GM19043 (cell line): ENCODE measurements at regions not wholly inside any gene's neighbourhood (a gene's known extent, or its start where the extent isn't known, plus 50 kb on each side); places are given as distances from the start of the nearest gene placed in this dataset.

Experiments used
- ATAC-seq: cut with Tn5 transposase; IDR thresholded peaks from one replicate; pipeline ENCODE4 v1.9.1; 2021; ENCODE audit warnings: low read depth; ENCODE audit not compliant: unreplicated experiment

DNA sequence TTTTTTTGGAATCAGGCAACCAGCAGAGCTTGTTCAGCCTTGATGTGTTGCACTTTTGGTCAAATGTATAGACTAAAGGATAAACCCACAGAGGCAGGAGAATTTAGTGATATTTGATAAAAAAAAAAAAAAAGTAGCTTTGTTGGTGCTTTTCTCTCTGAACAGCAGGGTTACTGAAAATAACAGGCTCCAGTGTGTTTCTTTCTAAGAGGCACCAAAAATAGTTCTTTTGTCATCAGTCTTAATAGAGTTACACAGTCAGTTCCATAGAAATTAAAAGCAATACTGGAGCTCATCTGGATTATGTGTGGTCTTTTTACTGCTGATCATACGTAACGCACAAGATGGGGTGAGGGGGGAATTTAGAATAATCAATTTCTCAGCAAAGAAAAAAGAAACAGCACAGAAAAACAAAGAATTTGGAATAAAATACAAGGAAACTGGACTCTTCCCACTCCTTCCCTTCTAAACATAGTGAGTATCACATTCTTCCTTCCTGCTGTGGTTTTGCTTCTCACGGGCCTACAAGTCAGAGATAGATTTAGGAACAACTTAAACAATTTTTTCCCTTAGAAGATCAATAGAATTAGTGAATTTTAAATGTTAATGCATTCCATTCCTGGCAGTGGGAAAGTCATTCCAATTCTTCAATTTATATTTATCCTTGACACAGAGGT, 178.8 kb upstream of the AKR1E2 start:
- ATAC-seq, result no peak

DNA sequence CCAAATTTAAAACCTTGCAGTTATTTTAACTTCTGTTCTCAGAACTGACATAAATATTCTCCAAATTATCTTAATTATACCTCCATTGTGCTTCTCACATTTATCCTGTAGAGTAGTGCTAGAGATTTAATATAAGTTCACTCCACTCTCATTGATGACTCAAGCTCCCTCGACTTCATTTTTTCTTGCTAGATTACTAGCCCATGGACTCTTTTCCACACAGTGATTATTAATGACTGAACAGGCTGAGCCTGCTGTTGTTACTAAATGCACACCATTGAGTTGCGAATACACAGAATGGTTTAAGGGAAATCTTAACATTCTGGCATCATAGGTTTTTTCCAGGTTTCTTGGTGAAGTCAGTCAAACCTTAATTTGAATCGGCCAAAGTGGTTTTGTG, 179.5 kb upstream of the AKR1E2 start:
- no peak for ATAC-seq

DNA sequence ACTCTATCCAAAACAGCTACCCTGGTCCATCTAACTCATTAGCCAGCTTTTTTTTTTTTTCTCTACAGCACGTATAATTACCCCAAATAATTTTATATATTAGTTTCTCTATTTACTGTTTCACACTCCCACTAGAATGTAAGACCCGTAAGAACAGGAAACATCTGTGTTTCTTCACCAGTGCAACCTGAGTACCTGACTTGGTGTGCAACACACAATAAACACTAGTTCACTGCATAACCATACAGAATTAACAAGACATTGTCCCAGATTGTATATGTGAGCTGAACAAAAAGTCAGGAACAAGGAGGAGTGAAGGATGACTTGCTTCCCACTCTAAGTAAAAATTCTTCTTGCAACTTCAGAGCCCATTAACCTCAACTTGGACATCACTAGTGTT, 180.2 kb upstream of the AKR1E2 start:
- ATAC-seq, result no peak

DNA sequence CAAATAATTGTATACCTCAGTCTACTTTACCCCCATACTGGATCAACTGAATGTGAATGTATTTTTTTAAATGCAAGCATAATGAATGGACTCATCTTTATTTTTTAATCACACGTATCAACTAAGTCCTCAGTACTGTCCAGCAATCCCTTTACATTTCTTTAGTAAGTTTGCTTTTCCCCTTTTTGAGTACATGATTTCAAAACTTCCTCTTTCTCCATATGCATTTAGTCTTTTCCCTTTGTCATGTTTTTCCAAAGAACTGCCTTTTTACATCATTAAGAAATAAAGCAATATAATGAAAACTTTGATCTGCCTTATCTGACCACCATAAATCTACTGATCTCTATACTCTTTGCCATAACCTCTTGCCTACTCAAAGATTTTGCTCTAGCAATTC, 182.5 kb upstream of the AKR1E2 start:
- ATAC-seq, result no peak

DNA sequence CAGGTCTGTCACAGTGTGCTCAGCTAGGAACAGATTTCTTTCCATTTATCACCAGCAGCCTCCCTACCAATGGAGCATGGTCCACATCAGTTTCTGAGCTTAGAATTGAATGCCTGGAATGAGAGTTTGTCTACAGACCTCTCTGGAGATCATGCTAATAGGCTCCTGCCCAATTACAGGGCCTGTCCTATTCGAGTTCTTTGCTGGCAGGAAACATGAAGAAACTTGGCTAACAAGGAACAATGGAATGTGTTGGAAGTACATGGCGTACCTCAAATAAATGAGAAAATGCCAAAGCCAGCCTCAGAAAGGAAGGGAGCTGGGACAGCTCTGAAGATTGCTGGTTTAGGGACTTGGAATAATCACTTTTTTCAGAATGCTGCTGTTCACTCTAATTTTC, 186.0 kb upstream of the AKR1E2 start:
- ATAC-seq, result no peak

DNA sequence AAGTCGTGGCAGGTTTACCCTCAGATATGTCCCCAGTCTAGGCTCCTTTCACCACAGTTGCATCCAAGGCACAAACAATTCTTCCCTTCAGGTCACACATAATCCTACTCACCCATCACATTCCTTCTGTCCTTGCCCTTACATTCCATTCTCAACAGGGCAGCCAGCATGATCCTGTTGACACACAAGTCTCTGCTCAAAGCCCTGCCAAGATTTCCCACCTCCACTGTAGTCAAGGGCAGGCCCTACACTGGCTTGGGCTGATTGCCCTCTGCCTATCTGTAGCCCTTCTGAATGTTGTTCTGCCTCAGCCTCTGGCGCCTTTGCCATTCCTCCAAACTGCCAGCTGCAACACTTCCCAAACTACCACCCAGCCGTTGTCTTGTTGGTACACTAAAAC, 187.9 kb upstream of the AKR1E2 start:
- ATAC-seq, result no peak

DNA sequence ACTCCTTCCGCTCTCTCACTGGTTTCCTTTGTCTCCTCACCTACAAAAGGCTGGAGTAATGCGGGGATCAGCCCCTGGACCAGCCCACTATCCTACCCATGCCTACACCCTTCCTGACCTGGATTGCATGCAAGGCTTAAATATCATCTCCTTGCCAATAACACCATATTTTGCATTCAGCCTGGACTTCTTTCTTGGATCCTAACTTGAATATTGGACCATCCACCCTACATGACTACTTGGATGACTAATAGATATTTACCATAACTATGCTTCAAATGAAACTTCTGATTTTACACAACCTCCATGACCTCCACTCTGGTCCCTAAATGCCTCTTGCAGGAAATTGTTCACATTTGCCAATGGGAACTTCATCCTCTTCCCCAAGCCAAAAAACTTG, 188.3 kb upstream of the AKR1E2 start:
- ATAC-seq, result no peak

DNA sequence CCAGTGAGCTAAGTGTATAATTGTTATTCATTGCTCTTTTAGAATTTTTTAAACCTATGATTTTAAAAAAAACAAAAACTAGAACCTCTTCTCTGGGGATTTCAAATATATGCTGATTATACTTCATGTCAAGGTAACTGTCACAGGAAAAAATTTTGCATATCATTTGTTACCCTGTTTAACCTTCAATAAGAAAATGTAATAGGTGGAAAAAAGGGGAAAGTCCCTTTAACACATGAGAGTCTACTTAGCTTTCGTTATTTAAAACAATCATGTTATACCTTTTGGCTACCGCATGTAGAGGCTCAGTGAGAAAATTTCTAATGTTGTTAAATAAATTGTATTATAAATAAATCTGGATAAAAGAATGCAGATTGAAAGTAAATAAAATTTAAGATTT, 190.1 kb upstream of the AKR1E2 start:
- no peak for ATAC-seq

DNA sequence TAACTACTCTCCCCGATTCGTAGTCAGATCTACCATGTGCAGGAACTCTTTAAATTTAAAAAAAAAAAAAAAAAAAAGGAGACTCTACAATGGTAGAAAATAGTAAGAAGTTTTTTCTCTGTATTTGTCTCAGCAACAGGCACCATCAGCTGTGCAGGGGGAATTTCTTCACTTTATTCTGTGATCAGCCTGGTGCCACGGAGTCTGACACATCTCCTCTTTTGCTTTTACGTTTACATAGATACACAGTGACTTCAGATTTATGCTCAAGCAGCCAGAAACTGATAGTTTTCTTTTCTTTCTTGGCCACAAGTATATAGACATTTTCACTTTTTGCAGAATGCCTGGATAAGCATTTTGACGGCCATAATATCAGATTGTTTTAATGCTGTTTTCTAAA, 190.6 kb upstream of the AKR1E2 start:
- no peak for ATAC-seq

DNA sequence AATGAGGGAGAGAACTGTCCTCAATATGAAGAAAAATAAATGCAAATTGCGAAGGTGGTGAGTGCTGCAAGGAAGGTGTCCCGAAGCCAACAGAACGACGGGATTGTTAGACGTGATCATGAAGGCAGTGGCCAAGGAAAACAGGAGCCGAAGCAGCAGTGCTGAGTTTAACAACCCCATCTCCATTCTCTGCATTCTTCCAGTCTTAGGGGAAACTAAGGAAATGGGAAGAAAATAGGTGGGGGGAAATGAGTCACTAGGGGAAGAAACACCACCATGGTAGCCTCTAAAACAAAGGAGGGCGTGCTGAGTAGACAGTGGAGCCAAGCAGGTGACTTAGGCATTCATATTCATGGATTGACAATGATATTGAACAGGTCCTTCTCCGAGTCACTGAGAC, 192.2 kb upstream of the AKR1E2 start:
- no peak for ATAC-seq

DNA sequence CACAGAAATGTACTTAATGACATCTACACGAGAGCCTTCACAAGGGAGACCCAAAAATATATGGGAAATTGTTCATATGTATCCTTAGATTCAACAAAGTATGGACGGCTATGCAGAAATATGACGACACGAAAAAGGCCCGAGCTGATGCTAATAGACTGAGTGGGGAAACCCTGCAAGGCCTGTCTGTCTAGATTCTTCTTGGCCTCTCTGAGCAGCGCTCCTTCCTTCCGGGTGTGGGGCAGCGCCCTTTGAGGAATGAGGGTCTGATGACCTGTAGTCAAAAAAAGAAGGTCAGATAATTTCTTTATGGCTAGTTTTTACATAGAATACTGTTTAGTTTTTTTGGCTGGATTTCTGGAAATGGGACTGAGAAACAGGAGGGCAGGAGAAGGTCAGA, 192.8 kb upstream of the AKR1E2 start:
- no peak for ATAC-seq

DNA sequence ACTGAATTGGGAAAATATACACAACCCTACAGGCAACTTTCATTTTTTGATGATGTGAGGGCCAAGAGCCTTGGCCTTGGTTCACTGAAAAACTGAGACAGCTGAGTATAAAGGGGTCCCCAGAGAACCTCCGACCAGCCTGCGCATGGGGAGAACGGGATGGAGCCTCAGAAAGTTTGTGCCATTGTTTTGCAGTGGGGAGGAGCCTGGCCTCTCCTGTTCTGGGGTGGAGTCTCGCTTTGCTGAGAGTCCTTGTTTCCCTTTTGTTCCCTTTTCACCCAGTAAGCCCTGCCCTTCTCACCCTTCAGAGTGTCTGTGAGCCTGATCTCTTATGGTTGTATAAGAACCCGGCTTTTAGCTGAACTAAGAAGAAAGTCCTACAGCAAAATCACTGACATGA, 193.2 kb upstream of the AKR1E2 start:
- ATAC-seq, result no peak

DNA sequence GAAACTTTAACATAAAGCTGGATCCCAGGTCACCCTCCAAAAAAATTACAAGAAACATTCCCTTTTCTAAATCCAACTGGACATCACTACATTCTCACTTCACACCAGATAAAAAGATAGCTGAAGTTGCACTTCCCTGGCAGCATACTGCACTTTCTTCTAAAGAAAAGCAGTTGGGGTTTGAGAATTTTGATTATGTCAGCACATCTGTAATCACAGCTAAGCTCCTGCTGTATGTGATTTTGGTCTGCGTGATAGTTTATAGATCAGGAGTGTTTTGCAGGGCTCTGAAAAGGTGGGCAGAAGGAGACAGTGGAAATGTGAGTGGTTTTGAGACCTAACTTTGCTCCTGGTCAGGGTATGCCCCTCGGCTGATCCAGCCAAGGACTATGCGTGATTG, 199.1 kb upstream of the AKR1E2 start:
- no peak for ATAC-seq

DNA sequence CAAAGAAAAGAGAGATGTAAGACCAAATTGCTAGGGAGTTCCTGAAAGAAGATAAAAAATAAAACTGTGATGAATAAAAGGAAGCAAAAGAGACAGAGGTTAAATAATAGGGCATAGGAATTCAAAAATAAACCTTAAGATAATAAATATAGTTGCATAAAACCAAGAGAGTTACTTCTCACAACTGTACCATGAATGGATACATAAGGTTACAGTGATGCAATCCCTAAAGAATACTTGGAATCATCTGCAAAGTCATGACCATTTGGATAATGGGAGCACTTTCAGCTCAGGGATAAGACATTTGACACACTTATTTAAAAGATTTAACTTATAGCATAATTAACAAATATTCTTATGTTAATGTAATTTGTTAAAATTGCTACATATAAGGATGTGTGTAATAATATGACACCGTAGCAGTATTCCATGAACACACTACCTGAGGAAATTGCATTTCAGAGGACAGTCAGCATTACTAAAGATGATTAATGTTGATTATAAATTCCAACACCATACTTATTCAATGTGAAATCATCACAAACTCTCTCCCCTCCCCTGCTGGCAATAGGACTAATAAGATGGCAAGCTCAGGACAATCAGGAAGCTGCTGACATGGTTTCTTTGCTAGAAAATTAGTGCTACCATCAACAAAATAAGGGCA, 202.1 kb upstream of the AKR1E2 start:
- no peak for ATAC-seq

DNA sequence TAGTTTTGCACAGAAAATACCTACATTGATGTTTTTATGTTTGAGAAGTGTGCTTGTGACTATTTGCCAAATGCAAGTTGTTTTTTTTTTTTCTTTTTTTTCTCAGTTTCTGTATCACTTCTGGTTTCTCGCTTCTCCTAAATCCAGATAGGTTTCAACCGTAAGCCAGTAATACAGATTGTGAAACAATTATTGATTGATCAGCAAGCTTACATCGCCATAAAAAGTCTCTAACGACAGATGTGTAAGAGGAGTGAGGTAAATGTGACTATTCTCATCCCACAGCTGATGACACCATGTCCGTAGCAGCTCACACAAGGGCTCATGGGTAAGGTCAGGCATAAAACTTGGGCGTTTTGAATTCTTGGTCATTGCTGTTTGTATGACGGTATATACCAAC, 202.8 kb upstream of the AKR1E2 start:
- no peak for ATAC-seq

DNA sequence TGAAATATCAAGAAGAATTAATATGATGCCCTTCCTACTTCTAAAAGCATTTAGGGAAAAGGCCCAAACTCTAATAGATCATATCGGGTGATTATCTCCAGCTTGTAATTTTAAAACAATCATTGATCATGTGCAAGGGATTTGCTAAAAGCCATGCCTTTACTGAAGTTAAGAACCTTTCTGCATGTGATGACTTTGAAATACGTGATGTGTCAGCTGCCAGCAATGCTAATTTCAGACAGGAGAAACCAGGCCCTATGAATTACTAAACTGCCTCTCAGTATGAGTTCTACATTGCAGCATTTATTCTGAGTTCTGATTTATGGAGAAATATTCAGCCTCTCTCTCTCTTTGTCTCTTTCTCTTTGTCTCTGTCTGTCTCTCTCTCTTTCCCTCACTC, 203.6 kb upstream of the AKR1E2 start:
- ATAC-seq, result no peak

DNA sequence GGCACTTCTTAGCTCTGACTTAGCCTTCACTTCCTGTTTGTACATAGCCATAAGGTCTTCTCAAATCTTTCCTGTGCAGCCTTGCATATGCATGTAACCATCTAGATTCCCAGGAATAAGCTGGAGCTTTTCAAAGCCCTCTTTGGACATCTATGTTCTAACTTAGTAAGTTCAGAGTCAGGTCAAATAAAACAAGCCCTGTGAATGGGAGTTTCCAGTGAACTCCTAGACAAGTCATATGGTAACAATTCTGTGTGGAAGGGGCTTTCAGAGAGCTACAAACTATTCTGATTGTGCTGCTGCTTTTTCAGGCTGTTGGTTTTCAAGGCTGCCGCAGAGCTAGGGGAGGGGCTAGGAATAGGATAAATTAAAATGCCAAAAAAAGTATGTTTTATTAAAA, 208.4 kb upstream of the AKR1E2 start:
- no peak for ATAC-seq

DNA sequence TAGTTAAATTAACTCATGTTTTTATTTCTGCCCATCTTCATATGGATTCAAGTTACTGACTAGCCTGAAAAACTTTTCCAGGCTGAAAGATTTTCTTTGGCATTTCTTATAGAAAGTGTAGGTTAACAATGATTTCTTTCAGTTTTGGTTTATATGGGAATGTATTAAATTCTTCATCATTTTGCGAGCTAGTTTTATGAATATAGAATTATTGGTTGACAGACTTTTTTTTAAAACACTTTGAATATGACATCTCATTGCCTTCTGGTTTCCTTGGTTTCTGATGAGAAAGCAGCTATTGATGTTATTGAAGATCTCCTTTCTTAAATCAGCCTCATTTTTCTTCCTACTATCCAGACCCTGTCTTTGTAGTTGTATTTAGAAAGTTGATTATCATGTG, 211.0 kb upstream of the AKR1E2 start:
- no peak for ATAC-seq

DNA sequence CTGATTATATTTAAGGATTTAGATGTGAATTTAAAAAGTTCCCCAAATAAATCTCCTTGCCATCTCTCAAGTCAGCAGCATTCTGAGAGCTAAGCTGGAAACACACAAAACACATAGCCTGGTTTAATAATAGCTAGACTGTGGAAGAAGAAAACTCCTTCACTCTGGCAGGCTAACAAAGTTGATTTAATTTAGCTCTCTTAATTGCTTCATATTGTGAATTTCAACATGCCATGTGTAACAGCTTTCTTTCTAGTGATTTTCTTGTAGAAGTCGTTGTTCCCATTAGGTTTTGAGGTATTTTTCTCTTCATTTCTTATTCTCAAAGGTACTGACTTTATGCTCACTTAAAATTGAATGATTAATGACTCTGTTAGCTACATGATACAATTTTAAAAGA, 216.8 kb upstream of the AKR1E2 start:
- no peak for ATAC-seq

DNA sequence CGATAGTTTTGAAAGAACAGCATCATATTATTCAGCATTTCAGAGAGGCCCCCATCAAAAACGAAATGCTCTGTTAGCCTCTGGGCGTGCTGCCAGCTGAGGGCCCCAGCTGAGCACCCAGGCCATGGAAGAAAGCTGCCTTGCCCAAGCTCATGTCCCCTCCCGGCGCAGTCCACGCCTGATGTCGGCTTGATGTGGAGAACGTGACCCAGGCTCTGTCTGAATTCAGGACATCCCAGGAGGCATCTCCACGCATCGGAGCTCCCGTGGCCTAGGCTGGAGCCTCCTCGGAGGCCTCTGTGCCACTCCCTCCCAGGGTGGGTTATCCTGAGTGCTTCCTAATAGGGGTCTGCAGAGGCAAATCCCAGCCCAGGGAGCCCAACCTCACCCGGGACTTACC, 218.3 kb upstream of the AKR1E2 start:
- no peak for ATAC-seq

DNA sequence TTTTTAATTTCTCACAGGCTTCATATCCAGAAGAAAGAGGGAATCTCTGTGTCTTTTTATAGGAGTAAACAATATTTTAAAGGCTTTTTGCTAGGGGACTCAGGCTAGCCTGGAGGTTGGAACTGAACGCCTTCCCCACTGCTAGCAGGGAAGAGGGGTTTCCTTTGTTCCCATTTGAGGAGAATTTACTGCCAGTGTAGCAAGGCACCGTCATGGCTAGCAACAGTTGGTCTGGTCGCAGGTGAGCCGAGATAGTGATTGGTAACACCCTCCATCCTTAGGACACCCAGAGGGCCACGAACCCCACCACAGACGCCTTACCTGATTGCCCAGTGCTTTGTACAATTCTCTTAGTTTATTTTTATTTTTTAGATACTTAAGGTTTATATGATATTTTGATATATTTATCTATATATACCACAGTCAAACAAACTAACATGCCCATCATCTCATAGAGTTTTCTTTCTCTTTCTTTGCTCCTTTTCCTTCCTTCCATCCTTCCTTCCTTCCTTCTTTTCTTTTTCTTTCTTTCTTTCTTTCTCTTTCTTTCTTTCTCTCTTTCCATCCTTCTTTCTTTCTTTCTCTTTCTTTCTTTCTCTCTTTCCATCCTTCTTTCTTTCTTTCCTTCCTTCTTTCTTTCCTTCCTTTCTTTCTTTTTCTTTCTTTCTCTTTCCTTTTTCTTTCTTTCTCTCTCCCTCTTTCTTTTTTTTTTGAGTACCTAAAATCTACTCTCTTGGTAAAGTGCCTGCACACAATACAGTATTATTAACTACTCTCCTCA, 219.0 kb upstream of the AKR1E2 start:
- no peak for ATAC-seq
